GM21360 (cell line): ENCODE measurements at regions not wholly inside any gene's neighbourhood (a gene's known extent, or its start where the extent isn't known, plus 50 kb on each side); places are given as distances from the start of the nearest gene placed in this dataset.

Source experiments
- ATAC-seq: cut with Tn5 transposase; IDR thresholded peaks from one replicate; pipeline ENCODE4 v1.9.1; 2021; ENCODE audit warnings: mild to moderate bottlenecking, moderate library complexity; ENCODE audit not compliant: unreplicated experiment

- ATAC-seq, result no peak
Measured at GRCh38 chr4:136458326-136458725, 1074.0 kb downstream of the PCDH18 start.

- ATAC-seq, result no peak
Measured at GRCh38 chr4:136457577-136457976, 1074.7 kb downstream of the PCDH18 start.

GRCh38 chr4:136457004-136457403, 1075.3 kb downstream of the PCDH18 start:
- ATAC-seq, result no peak

GRCh38 chr4:136443006-136443405, 1089.3 kb downstream of the PCDH18 start:
- no peak for ATAC-seq

- ATAC-seq, result no peak
Measured at GRCh38 chr4:136442447-136442846, 1089.8 kb downstream of the PCDH18 start.

GRCh38 chr4:136441629-136442282, 1090.5 kb downstream of the PCDH18 start:
- no peak for ATAC-seq

GRCh38 chr4:136438645-136439044, 1093.6 kb downstream of the PCDH18 start:
- ATAC-seq, result no peak

- ATAC-seq, result no peak
Measured at GRCh38 chr4:136424052-136424451, 1108.2 kb downstream of the PCDH18 start.

- no peak for ATAC-seq
Measured at GRCh38 chr4:136414981-136415380, 1117.3 kb downstream of the PCDH18 start.

GRCh38 chr4:136412708-136413107, 1119.6 kb downstream of the PCDH18 start:
- no peak for ATAC-seq

GRCh38 chr4:136400829-136401228, 1131.5 kb downstream of the PCDH18 start:
- no peak for ATAC-seq

- no peak for ATAC-seq
Measured at GRCh38 chr4:136395212-136395722, 1137.0 kb downstream of the PCDH18 start.

- no peak for ATAC-seq
Measured at GRCh38 chr4:136392576-136392975, 1139.7 kb downstream of the PCDH18 start.

GRCh38 chr4:136390824-136391223, 1141.5 kb downstream of the PCDH18 start:
- no peak for ATAC-seq

- no peak for ATAC-seq
Measured at GRCh38 chr4:136383082-136383481, 1149.2 kb downstream of the PCDH18 start.

- ATAC-seq, result no peak
Measured at GRCh38 chr4:136371231-136371630, 1161.1 kb downstream of the PCDH18 start.

GRCh38 chr4:136369073-136369472, 1163.2 kb downstream of the PCDH18 start:
- ATAC-seq, result no peak

GRCh38 chr4:136357556-136357955, 1174.7 kb downstream of the PCDH18 start:
- ATAC-seq, result no peak

GRCh38 chr4:136355970-136356369, 1176.3 kb downstream of the PCDH18 start:
- ATAC-seq, result no peak

GRCh38 chr4:136343340-136343739, 1189.0 kb downstream of the PCDH18 start:
- no peak for ATAC-seq

GRCh38 chr4:136342666-136343065, 1189.6 kb downstream of the PCDH18 start:
- ATAC-seq, result no peak

GRCh38 chr4:136337216-136337615, 1195.1 kb downstream of the PCDH18 start:
- no peak for ATAC-seq

GRCh38 chr4:136336479-136336878, 1195.8 kb downstream of the PCDH18 start:
- no peak for ATAC-seq
